ENCODE measurements at regions not wholly inside any gene's neighbourhood (a gene's known extent, or its start where the extent isn't known, plus 50 kb on each side); places are given as distances from the start of the nearest gene placed in this dataset.

DNA sequence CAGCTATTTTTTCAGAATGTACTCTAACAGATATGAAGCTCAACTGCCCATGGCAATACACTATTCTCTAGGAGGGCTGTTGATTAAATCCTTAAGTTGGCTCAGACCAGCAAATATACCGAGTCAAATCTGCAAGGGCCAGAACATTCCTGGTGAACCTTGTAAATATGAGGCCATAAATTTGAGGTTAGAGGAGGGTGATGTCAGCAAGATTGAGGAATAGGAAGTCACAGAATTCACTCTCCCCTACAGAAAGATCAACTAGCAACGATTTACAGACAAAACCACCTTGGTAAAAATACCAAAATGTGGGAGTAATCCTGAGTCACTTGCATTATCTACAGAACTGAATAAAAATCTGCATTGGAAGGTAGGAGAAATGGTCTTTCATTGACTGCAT lies 399.3 kb downstream of the GPM6A start:
- Mint-ChIP-seq H3K9me3 (peaks cover 6% of the 10 kb centered on the region), H3K4me3 (no peak overlapping the region), H3K4me1 (ENCODE audit: low read depth) (no peaks in the 10 kb centered on the region), H3K27ac (no peak overlapping the region), H3K27me3 (ENCODE audit: insufficient read depth) (no peaks in the 10 kb centered on the region), H3K36me3 (ENCODE audit: low read depth) (no peaks in the 10 kb centered on the region)
- no peak for DNase-seq (ENCODE audit: low spot score)
- intact Hi-C loops (cut with micrococcal nuclease), result no loop called here

DNA sequence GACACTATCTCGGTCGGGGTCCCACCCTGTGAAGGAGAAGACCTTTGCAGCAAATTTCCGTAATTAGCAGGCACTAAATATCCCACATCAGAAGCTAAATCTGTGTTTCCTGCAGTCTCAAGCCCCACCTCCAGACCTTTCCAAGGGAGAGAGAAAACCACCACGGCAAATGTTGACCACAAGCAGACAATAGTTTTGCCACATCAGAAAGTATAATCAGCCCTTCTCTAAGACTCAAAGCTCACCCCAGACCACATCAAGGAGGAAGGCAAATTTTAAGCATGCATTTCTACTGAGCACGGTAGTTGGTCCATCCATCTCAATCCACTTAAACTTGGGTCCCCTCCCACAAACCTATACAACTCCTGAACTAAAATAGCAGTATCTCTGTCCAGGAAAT lies 398.5 kb downstream of the GPM6A start:
- H3K27ac Mint-ChIP-seq, result no peak overlapping the region
- no peak for DNase-seq (ENCODE audit: low spot score)
- no peaks in the 10 kb centered on the region for H3K36me3 Mint-ChIP-seq (ENCODE audit: low read depth)
- H3K27me3 Mint-ChIP-seq (ENCODE audit: insufficient read depth), result no peaks in the 10 kb centered on the region
- H3K9me3 Mint-ChIP-seq, result peaks cover 6% of the 10 kb centered on the region
- no peak overlapping the region for H3K4me3 Mint-ChIP-seq
- intact Hi-C loops (cut with micrococcal nuclease), result no loop called here
- H3K4me1 Mint-ChIP-seq (ENCODE audit: low read depth), result no peaks in the 10 kb centered on the region

DNA sequence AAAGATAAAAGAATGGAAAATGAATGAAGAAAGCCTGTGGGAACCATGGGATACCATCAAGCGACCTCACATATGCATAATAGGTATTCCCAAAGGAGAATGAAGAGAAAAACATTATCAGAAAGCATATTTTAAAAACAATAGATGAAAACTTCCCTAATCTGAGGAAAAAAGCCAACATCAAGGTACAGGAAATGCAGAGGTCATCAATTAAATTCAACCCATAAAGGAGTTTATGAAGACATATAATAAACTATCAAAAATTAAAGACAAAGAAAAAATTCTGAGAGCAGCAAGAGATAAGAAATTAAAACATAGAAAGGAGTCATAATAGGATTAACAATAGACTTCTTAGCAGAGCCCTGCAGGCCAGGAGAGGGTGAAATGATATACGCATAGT lies 397.5 kb downstream of the GPM6A start:
- Mint-ChIP-seq H3K4me3 (no peak overlapping the region), H3K27me3 (ENCODE audit: insufficient read depth) (no peaks in the 10 kb centered on the region), H3K4me1 (ENCODE audit: low read depth) (no peaks in the 10 kb centered on the region), H3K36me3 (ENCODE audit: low read depth) (no peaks in the 10 kb centered on the region), H3K9me3 (peaks cover 6% of the 10 kb centered on the region), H3K27ac (no peak overlapping the region)
- intact Hi-C loops (cut with micrococcal nuclease), result no loop called here
- DNase-seq (ENCODE audit: low spot score), result no peak

DNA sequence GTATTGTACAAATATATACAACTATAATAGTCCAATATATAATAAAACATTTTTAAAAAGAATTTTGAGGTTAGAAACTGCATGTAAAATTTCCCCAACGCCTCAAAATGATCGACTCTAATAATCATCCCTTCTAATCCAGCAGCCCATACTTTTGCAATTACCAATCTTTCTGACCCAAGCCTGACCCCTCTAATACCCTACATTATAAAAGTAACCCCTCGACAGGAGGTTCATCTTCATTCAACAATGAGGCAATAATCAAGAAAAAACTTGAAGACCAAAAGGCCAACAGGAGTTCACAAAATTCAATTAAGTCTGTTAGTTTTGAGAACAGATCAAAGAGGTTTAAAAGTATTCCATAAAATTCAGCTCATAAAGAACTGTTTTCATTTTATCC lies 393.5 kb downstream of the GPM6A start:
- Mint-ChIP-seq H3K27ac (no peak overlapping the region), H3K4me1 (ENCODE audit: low read depth) (no peaks in the 10 kb centered on the region), H3K9me3 (peaks cover 6% of the 10 kb centered on the region), H3K4me3 (no peak overlapping the region), H3K36me3 (ENCODE audit: low read depth) (no peaks in the 10 kb centered on the region), H3K27me3 (ENCODE audit: insufficient read depth) (no peaks in the 10 kb centered on the region)
- no peak for DNase-seq (ENCODE audit: low spot score)
- intact Hi-C loops (cut with micrococcal nuclease), result no loop called here

DNA sequence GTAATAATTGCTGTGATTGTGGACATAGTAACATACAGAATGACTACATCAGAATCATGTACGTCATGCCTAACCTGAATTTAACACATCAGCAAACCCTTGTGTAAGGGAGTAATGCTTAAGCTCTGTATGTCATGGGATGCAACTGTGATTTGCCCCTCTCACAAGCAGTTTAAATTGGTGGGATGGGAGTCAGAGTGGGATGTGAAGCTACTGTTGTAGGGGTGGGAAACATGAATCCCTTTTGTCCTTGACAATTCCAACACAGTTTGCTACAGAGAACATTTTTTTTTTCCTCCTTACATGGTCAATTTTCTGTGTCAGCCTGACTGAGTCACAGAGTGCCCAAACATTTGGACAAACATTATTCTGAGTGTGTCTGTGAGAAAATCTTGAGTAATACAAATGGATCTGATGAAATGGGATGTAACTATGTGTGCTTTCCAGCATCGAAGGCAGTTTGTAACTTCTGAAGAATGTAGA lies 392.8 kb downstream of the GPM6A start:
- Mint-ChIP-seq H3K4me3 (no peak overlapping the region), H3K36me3 (ENCODE audit: low read depth) (no peaks in the 10 kb centered on the region), H3K27me3 (ENCODE audit: insufficient read depth) (no peaks in the 10 kb centered on the region), H3K9me3 (peaks cover 5% of the 10 kb centered on the region), H3K27ac (no peak overlapping the region), H3K4me1 (ENCODE audit: low read depth) (no peaks in the 10 kb centered on the region)
- intact Hi-C loops (cut with micrococcal nuclease), result no loop called here
- no peak for DNase-seq (ENCODE audit: low spot score)

DNA sequence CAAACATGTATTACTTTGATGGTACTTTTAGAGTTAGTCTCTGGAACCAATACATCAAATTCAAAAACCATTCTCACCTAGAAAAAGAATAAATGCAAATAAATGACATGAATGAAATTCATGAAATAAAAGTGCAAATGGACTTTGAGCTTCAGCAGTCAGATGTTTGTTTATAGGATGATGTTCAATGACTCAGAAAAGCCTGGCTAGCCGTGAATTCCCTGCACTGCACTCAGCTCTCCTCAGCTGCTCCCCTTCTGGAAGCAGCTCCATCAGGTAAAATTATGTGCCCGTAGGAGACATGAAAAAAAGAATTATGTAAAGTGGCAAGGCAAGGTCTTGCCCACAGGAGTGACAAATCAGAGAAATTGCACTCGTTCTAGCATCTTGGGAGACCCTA lies 390.6 kb downstream of the GPM6A start:
- intact Hi-C loops (cut with micrococcal nuclease), result no loop called here
- Mint-ChIP-seq H3K4me1 (ENCODE audit: low read depth) (no peaks in the 10 kb centered on the region), H3K9me3 (no peaks in the 10 kb centered on the region), H3K27ac (no peak overlapping the region), H3K36me3 (ENCODE audit: low read depth) (no peaks in the 10 kb centered on the region), H3K27me3 (ENCODE audit: insufficient read depth) (no peaks in the 10 kb centered on the region), H3K4me3 (no peak overlapping the region)
- DNase-seq (ENCODE audit: low spot score), result no peak

DNA sequence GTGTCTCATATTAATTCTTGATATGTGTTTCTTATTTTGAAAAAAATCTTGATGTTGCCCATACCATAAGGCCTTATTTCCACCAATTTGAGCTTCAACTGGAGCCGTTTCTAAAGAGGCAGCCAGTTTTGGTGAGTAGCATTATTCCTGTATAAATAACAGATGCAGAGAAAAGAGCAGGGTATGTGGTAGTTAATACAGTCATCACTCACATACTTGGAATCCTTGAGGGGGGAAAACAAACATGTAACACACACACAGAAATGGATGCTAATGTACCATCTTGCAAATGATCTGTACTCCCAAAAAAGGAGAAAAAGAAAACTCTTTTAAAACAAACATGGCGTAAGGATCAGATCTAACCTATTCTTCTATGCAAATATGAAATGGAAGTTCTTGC lies 389.7 kb downstream of the GPM6A start:
- no peaks in the 10 kb centered on the region for H3K36me3 Mint-ChIP-seq (ENCODE audit: low read depth)
- no peaks in the 10 kb centered on the region for H3K27me3 Mint-ChIP-seq (ENCODE audit: insufficient read depth)
- intact Hi-C loops (cut with micrococcal nuclease), result no loop called here
- H3K9me3 Mint-ChIP-seq, result no peaks in the 10 kb centered on the region
- H3K4me1 Mint-ChIP-seq (ENCODE audit: low read depth), result no peaks in the 10 kb centered on the region
- H3K27ac Mint-ChIP-seq, result no peak overlapping the region
- H3K4me3 Mint-ChIP-seq, result no peak overlapping the region
- DNase-seq (ENCODE audit: low spot score), result no peak

DNA sequence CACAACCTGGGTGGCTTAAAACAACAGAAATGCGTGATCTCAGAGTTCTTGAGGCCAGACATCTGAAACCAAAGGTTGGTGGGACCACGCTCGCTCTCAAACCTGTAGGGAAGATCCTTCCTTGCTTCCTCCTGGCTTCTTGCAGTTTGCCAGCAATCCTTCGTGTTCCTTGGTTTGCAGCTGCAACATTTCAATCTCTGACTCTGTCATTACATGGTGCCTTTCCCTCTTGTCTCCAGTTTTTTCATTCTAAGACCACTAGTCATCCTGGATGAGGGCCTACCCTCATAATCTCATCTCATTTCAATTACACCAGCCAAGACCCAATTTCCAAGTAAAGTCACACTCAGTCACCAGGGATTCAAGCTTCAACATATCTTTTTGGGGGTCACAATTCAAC lies 388.0 kb downstream of the GPM6A start:
- Mint-ChIP-seq H3K4me3 (no peak overlapping the region), H3K36me3 (ENCODE audit: low read depth) (no peaks in the 10 kb centered on the region), H3K4me1 (ENCODE audit: low read depth) (no peaks in the 10 kb centered on the region), H3K27me3 (ENCODE audit: insufficient read depth) (no peaks in the 10 kb centered on the region), H3K9me3 (no peaks in the 10 kb centered on the region), H3K27ac (no peak overlapping the region)
- intact Hi-C loops (cut with micrococcal nuclease), result no loop called here
- DNase-seq (ENCODE audit: low spot score), result no peak

DNA sequence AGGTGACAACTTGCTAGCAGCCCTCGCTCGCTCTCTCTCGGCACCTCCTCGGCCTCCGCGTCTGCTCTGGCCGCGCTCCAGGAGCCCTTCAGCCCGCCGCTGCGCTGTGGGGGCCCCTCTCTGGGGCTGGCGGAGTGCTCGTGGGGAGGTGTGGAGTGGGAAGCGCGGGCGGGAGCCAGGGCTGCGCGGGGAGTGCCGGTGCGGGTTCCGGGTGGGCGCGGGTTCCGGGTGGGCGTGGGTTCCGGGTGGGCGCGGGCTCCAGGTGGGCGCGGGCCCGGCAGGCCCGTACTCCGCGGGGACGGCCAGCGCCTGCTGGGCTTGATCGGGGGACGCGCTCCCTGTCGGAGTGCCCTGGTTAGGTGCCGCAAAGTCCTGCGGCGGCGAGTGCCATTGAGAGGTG lies 384.3 kb downstream of the GPM6A start:
- intact Hi-C loops (cut with micrococcal nuclease), result no loop called here
- no peak overlapping the region for H3K27ac Mint-ChIP-seq
- H3K9me3 Mint-ChIP-seq, result no peaks in the 10 kb centered on the region
- DNase-seq (ENCODE audit: low spot score), result no peak
- no peaks in the 10 kb centered on the region for H3K27me3 Mint-ChIP-seq (ENCODE audit: insufficient read depth)
- no peaks in the 10 kb centered on the region for H3K36me3 Mint-ChIP-seq (ENCODE audit: low read depth)
- H3K4me1 Mint-ChIP-seq (ENCODE audit: low read depth), result no peaks in the 10 kb centered on the region
- no peak overlapping the region for H3K4me3 Mint-ChIP-seq

DNA sequence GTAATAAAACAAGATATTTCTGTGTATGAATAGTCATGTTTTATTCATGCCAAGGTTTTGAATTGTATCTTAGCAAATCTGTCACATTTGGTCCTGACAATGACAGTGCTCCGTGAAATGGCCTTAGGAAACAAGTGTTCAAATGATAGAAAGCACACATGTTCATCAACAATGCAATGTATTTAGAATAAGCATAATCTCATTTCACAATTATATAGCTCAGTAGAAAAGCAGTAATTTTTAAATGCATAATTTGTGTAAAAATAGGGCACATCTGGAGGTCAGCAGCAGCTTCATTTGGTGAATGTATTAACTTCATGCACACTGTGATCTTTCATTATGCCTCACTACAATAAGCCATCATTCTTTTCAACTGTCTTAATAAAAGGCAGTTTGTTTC lies 380.4 kb downstream of the GPM6A start:
- Mint-ChIP-seq H3K4me1 (ENCODE audit: low read depth) (no peaks in the 10 kb centered on the region), H3K4me3 (no peak overlapping the region), H3K27me3 (ENCODE audit: insufficient read depth) (no peaks in the 10 kb centered on the region), H3K27ac (no peak overlapping the region), H3K36me3 (ENCODE audit: low read depth) (no peaks in the 10 kb centered on the region), H3K9me3 (no peaks in the 10 kb centered on the region)
- intact Hi-C loops (cut with micrococcal nuclease), result no loop called here
- DNase-seq (ENCODE audit: low spot score), result no peak

DNA sequence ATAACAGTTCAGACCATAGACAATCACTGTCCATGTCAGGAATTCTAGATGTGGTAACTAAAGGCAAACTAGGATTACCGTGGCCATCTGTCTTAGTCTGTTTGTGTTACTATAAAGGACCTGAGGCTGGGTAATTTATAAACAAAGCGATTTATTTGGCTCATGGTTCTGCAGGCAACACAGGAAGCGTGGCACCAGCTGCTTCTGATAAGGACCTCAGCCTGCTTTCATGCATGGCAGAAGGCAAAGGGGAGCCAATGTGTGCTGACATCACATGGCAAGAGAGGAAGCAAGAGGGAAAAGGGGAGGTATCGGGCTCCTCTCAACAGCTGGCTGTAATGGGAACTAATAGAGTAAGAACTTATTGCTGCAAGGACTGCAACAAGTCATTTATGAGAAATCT lies 376.7 kb downstream of the GPM6A start:
- Mint-ChIP-seq H3K36me3 (ENCODE audit: low read depth) (no peaks in the 10 kb centered on the region), H3K9me3 (no peaks in the 10 kb centered on the region), H3K27ac (no peak overlapping the region), H3K27me3 (ENCODE audit: insufficient read depth) (no peaks in the 10 kb centered on the region), H3K4me1 (ENCODE audit: low read depth) (no peaks in the 10 kb centered on the region), H3K4me3 (no peak overlapping the region)
- DNase-seq (ENCODE audit: low spot score), result no peak
- intact Hi-C loops (cut with micrococcal nuclease), result loop anchor here (5.0 kb wide), 1 partner anchor 733 kb away; no protein-coding TSS in a partner anchor

DNA sequence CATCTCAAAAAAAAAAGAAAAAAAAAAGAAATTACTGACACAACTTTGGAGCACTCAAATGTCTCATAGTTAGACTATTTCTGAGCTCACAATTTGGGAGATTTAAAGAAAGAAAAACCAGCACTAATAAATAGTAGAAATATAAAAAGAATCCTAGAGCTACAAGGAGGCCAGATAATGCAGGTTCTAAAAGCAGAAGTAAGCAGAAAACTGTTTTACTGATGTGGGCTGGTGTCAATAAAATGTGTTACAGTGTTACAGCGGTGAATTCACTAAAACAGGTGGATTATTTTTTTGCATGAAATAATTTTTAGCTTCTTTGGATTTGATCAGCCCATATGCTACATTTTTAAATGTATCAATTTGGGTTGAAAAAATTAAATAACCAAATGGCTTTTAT lies 375.9 kb downstream of the GPM6A start:
- H3K4me1 Mint-ChIP-seq (ENCODE audit: low read depth), result no peaks in the 10 kb centered on the region
- intact Hi-C loops (cut with micrococcal nuclease), result loop anchor here (5.0 kb wide), 1 partner anchor 734 kb away; no protein-coding TSS in a partner anchor
- H3K9me3 Mint-ChIP-seq, result no peaks in the 10 kb centered on the region

DNA sequence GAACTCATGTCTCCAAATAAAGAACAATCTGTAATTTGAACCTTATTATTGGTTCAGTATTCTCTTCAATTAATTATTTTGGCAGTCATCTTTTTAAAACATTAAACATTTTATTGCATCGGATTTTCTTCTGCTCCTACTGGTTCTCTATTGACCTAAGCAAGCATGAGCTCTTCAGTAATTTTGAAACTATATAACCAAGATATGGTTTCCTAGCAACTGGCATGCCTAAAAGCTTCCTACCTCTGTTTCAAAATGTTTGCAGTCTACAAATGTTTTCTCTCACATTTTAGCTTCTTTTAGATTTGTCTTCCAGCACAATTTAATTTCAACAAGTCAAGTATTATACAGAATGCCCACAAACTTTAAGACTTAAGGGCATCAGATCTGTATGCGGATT lies 371.3 kb downstream of the GPM6A start:
- H3K36me3 Mint-ChIP-seq (ENCODE audit: low read depth), result no peaks in the 10 kb centered on the region
- H3K9me3 Mint-ChIP-seq, result no peaks in the 10 kb centered on the region
- H3K27ac Mint-ChIP-seq, result no peak overlapping the region
- no peak for DNase-seq (ENCODE audit: low spot score)
- no peak overlapping the region for H3K4me3 Mint-ChIP-seq
- H3K27me3 Mint-ChIP-seq (ENCODE audit: insufficient read depth), result no peaks in the 10 kb centered on the region
- intact Hi-C loops (cut with micrococcal nuclease), result no loop called here
- no peaks in the 10 kb centered on the region for H3K4me1 Mint-ChIP-seq (ENCODE audit: low read depth)

More for the DNA sequence above, 375.9 kb downstream of the GPM6A start:
- Mint-ChIP-seq H3K27me3 (ENCODE audit: insufficient read depth) (no peaks in the 10 kb centered on the region), H3K4me3 (no peak overlapping the region), H3K27ac (no peak overlapping the region), H3K36me3 (ENCODE audit: low read depth) (no peaks in the 10 kb centered on the region)
- DNase-seq (ENCODE audit: low spot score), result no peak

DNA sequence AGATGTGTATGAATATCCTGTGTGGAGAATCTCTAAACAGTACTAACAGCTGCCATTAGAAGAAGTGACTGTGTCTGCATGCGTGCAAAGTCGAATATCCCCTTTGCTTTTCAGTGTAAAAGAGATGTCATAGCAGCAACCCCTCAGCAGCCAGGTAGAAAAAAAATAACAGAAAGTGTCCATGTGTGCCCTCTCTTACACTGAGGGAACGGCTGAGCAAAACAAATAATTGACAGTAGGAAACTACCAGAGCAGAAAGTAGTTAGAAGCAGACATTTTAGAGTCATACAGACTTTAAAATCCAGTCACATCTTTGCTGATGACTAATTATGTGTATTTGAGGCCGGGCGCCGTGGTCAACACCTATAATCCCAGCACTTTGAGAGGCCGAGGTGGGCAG lies 370.8 kb downstream of the GPM6A start:
- intact Hi-C loops (cut with micrococcal nuclease), result no loop called here
- H3K27me3 Mint-ChIP-seq (ENCODE audit: insufficient read depth), result no peaks in the 10 kb centered on the region

More for the DNA sequence above, 370.8 kb downstream of the GPM6A start:
- H3K4me1 Mint-ChIP-seq (ENCODE audit: low read depth), result no peaks in the 10 kb centered on the region
- H3K4me3 Mint-ChIP-seq, result no peak overlapping the region
- no peaks in the 10 kb centered on the region for H3K36me3 Mint-ChIP-seq (ENCODE audit: low read depth)
- no peak overlapping the region for H3K27ac Mint-ChIP-seq
- DNase-seq (ENCODE audit: low spot score), result no peak
- H3K9me3 Mint-ChIP-seq, result no peaks in the 10 kb centered on the region

All from activated T-helper 1 cell treated with anti-CD3 and anti-CD28 coated beads, Interleukin-12 subunit alpha, Interleukin-12 subunit beta, Interleukin-2, Interleukin-4 antibody, amounts not matched to agents 30 ng/mL and 10 ng/mL and 1 ng/mL, durations not matched to agents 14 hours and 24 hours and 36 hours (primary cell).